IMR-90 (cell line): ENCODE measurements at regions not wholly inside any gene's neighbourhood (a gene's known extent, or its start where the extent isn't known, plus 50 kb on each side); places are given as distances from the start of the nearest gene placed in this dataset.

Source experiments
- ATAC-seq: fragments of 200-7000 bp; cut with Tn5 transposase; 2 replicates; pipeline ENCODE4 v1.9.1; 2020; ENCODE audit warnings: low read depth, mild to moderate bottlenecking, moderate library complexity
- BruUV-seq: library from RNA; stranded (reverse); fragments of 400-500 nt; replicated peaks from 2 replicates; lab custom pipeline; 2021; lab: Mats Ljungman, UMichigan
- CTCF ChIA-PET: fragments of 300-600 bp; formaldehyde crosslinking; extraction: SDS; loops from one replicate; lab custom pipeline; 2021; ENCODE audit warnings: antibody characterized with exemption; lab: Yijun Ruan, JAX
- POLR2A ChIA-PET: fragments of 300-600 bp; sonication (Branson Sonifier 250); formaldehyde crosslinking; loops from one replicate; lab custom pipeline; 2022; ENCODE audit warnings: antibody characterized with exemption; ENCODE audit not compliant: unreplicated experiment; lab: Charles Lee
- DNase-seq: peaks from one replicate; pipeline ENCODE4 v3.0.0; 2013
- H2AFZ ChIP-seq: replicated peaks from 2 replicates; pipeline ENCODE3; 2013; ENCODE audit warnings: low read length, mild to moderate bottlenecking; ENCODE audit not compliant: poor library complexity
- H2AK5ac ChIP-seq: 2 replicates; pipeline ENCODE4 v1.6.1; 2013; ENCODE audit warnings: low read depth, low read length, inconsistent platforms
- H2AK9ac ChIP-seq: replicated peaks from 2 replicates; pipeline ENCODE3; 2013; ENCODE audit warnings: mild to moderate bottlenecking, low read depth, low read length, moderate library complexity; ENCODE audit not compliant: poor library complexity
- H2BK120ac ChIP-seq: 2 replicates; pipeline ENCODE4 v1.6.1; 2013; ENCODE audit warnings: low read depth, low read length, inconsistent platforms
- H2BK15ac ChIP-seq: 3 replicates; pipeline ENCODE4 v1.6.1; 2013; ENCODE audit warnings: low read depth, low read length, inconsistent platforms
- H2BK20ac ChIP-seq: 2 replicates; pipeline ENCODE4 v1.6.1; 2013; ENCODE audit warnings: low read depth, mild to moderate bottlenecking, inconsistent platforms, low read length, moderate library complexity
- H2BK5ac ChIP-seq: 2 replicates; pipeline ENCODE4 v1.6.1; 2013; ENCODE audit warnings: mild to moderate bottlenecking, low read depth, low read length, inconsistent platforms; ENCODE audit not compliant: poor library complexity, severe bottlenecking
- H3K14ac ChIP-seq: replicated peaks from 2 replicates; pipeline ENCODE4 v1.6.1; 2013; ENCODE audit warnings: low read depth, low read length, inconsistent platforms
- H3K18ac ChIP-seq: 2 replicates; pipeline ENCODE4 v1.6.1; 2013; ENCODE audit warnings: low read depth, low read length, control low read depth
- H3K23ac ChIP-seq: 2 replicates; pipeline ENCODE4 v1.6.1; 2013; ENCODE audit warnings: low read depth, low read length, inconsistent platforms
- H3K27ac ChIP-seq: 2 replicates; pipeline ENCODE4 v1.5.1; 2013; ENCODE audit warnings: mild to moderate bottlenecking, control low read depth, low read length; ENCODE audit not compliant: insufficient read depth
- H3K27me3 ChIP-seq: 2 replicates; pipeline ENCODE4 v1.6.1; 2013; ENCODE audit warnings: low read length; ENCODE audit not compliant: control insufficient read depth, insufficient read depth
- H3K36me3 ChIP-seq: 2 replicates; pipeline ENCODE4 v1.6.1; 2013; ENCODE audit warnings: low read length, mixed read lengths; ENCODE audit not compliant: control insufficient read depth, insufficient read depth
- H3K4ac ChIP-seq: 2 replicates; pipeline ENCODE4 v1.6.1; 2013; ENCODE audit warnings: low read depth, low read length, inconsistent platforms
- H3K4me1 ChIP-seq: 2 replicates; pipeline ENCODE4 v1.6.1; 2013; ENCODE audit warnings: low read length, mixed read lengths; ENCODE audit not compliant: control insufficient read depth, insufficient read depth
- H3K4me2 ChIP-seq: 2 replicates; pipeline ENCODE4 v1.6.1; 2013; ENCODE audit warnings: low read depth, mild to moderate bottlenecking, control low read depth, low read length, moderate library complexity
- H3K4me3 ChIP-seq: 2 replicates; pipeline ENCODE4 v1.5.1; 2013; ENCODE audit warnings: low read depth, mild to moderate bottlenecking, control low read depth, low read length, moderate library complexity; ENCODE audit not compliant: insufficient read depth
- H3K56ac ChIP-seq: 2 replicates; pipeline ENCODE4 v1.6.1; 2013; ENCODE audit warnings: low read length, inconsistent platforms; ENCODE audit not compliant: insufficient read depth; ENCODE audit errors: extremely low read depth
- H3K79me1 ChIP-seq, 2 experiments: 2 replicates each; pipeline ENCODE4 v1.6.1; 2013; ENCODE audit warnings: low read length in 2 of 2, inconsistent platforms in 1 of 2, low read depth in 1 of 2
- H3K9ac ChIP-seq: 2 replicates; pipeline ENCODE4 v1.6.1; 2013; ENCODE audit warnings: low read depth, low read length, control low read depth
- H3K9me1 ChIP-seq: 2 replicates; pipeline ENCODE4 v1.6.1; 2013; ENCODE audit warnings: low read length, inconsistent platforms; ENCODE audit not compliant: insufficient read depth
- H3K9me3 ChIP-seq: 2 replicates; pipeline ENCODE4 v1.6.1; 2013; ENCODE audit warnings: low read length; ENCODE audit not compliant: control insufficient read depth, insufficient read depth
- H4K20me1 ChIP-seq: 2 replicates; pipeline ENCODE4 v1.6.1; 2013; ENCODE audit warnings: low read length, inconsistent platforms; ENCODE audit not compliant: insufficient read depth
- H4K5ac ChIP-seq: 2 replicates; pipeline ENCODE4 v1.6.1; 2013; ENCODE audit warnings: mild to moderate bottlenecking, low read depth, low read length, control low read depth
- H4K8ac ChIP-seq, 2 experiments: 2 replicates each; pipeline ENCODE4 v1.6.1; 2013; ENCODE audit warnings: low read depth in 2 of 2, low read length in 2 of 2, control low read depth in 1 of 2, inconsistent platforms in 1 of 2
- H4K91ac ChIP-seq: 2 replicates; pipeline ENCODE4 v1.6.1; 2013; ENCODE audit warnings: low read depth, low read length, inconsistent platforms; ENCODE audit not compliant: insufficient read depth
- BHLHE40 ChIP-seq: fragments of 150-350 bp; IDR thresholded peaks from 2 replicates; pipeline ENCODE4 v1.6.1; 2016; ENCODE audit warnings: mild to moderate bottlenecking, low read depth, low read length
- CTCF ChIP-seq: conservative IDR thresholded peaks from 2 replicates; pipeline ENCODE4 v1.5.1; 2012; ENCODE audit warnings: mild to moderate bottlenecking, low read depth, low read length, improper control_type of control experiment
- FOS ChIP-seq: fragments of 150-350 bp; IDR thresholded peaks from 2 replicates; pipeline ENCODE4 v1.6.1; 2016; ENCODE audit warnings: low read depth, low read length
- MAFK ChIP-seq: IDR thresholded peaks from 2 replicates; pipeline ENCODE4 v1.6.1; 2012; ENCODE audit warnings: low read depth, low read length, improper control_type of control experiment
- MXI1 ChIP-seq: IDR thresholded peaks from 2 replicates; pipeline ENCODE4 v1.6.1; 2012; ENCODE audit warnings: low read depth, mild to moderate bottlenecking, low read length, moderate library complexity, borderline replicate concordance
- NFE2L2 ChIP-seq: fragments of 150-350 bp; IDR thresholded peaks from 2 replicates; pipeline ENCODE4 v1.6.1; 2016; ENCODE audit warnings: low read depth, mild to moderate bottlenecking, low read length
- POLR2A ChIP-seq: IDR thresholded peaks from 2 replicates; pipeline ENCODE4 v1.6.1; 2012; ENCODE audit warnings: mild to moderate bottlenecking, low read depth, low read length
- RCOR1 ChIP-seq: IDR thresholded peaks from 2 replicates; pipeline ENCODE4 v1.6.1; 2012; ENCODE audit warnings: mild to moderate bottlenecking, low read length, improper control_type of control experiment; ENCODE audit not compliant: insufficient replicate concordance
- SMC3 ChIP-seq: fragments of 150-350 bp; IDR thresholded peaks from 2 replicates; pipeline ENCODE4 v1.6.1; 2016; ENCODE audit warnings: low read depth, mild to moderate bottlenecking, antibody characterized with exemption, low read length, moderate library complexity
- WGBS, 2 experiments: methylation state at CpG; one replicate each; pipeline versions ENCODE4 v1.1.5 to v1.1.7; 2013; ENCODE audit warnings: missing lambda C conversion rate in 2 of 2; ENCODE audit not compliant: insufficient read length in 1 of 2; ENCODE audit errors: extremely low coverage in 2 of 2; 5-methylcytosine and 5-hydroxymethylcytosine counted together
- dilution Hi-C: fragments of 300-500 bp; cut with HindIII; formaldehyde crosslinking; loops from one replicate; pipeline ENCODE4 v1.14.3; 2018; ENCODE audit warnings: low sequenced_read_pairs; ENCODE audit not compliant: unreplicated experiment
- in situ Hi-C: fragments of 300-500 bp; cut with MboI; formaldehyde crosslinking; loops from 3 replicates; pipeline ENCODE4 v1.14.3; 2019; ENCODE audit warnings: low sequenced_read_pairs, inconsistent platforms, mixed read lengths
- intact Hi-C: fragments of 100-400 bp; cut with micrococcal nuclease; formaldehyde crosslinking; loops from 2 replicates; pipeline ENCODE4 v1.10.0; 2022
- TF ChIP-seq, protein P1 (sequence below): fragments of 150-350 bp; IDR thresholded peaks from 2 replicates; pipeline ENCODE4 v1.6.1; 2016; ENCODE audit warnings: low read depth, mild to moderate bottlenecking, low read length, moderate library complexity, borderline replicate concordance

DNA sequence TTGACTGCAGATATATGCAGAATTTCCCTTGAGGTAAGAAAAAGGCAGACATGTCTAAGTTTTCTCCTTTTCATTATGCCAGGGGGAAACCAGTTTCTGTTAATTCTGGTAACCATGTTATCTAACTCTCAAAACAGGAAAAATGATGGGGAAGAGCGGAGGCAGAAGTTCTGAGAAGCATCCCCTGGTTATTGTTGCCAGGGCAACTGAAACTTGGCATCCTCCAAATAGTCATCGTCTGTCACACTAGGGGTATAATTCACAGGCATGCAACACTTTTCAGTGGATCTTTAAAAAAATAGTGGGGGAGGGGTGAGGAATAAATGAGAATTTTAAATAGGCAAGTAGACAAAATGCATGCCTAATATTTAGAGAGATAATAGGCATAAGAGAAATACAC is 715.3 kb upstream of the CXADR start:
- no peak overlapping the region for H2BK5ac ChIP-seq
- H3K9me3 ChIP-seq, result no peaks in the 10 kb centered on the region
- no peaks in the 10 kb centered on the region for H4K20me1 ChIP-seq
- no peaks in the 10 kb centered on the region for H3K27me3 ChIP-seq
- H2AK5ac ChIP-seq, result no peak overlapping the region
- intact Hi-C loops (no loop called here), in situ Hi-C loops (no loop called here), dilution Hi-C loops (no loop called here)
- ChIA-PET POLR2A (no interaction called here), CTCF (interaction anchor here (1.0 kb wide), 1 partner anchor 12 kb away, joined by 3 read pairs; no protein-coding TSS in a partner anchor)
- H3K4me1 ChIP-seq, result peaks cover 2% of the 10 kb centered on the region; the same call in 1 of the 2 replicates
- H2AK9ac ChIP-seq, result no peak overlapping the region
- H3K56ac ChIP-seq, result no peak overlapping the region
- no peaks in the 10 kb centered on the region for H3K79me1 ChIP-seq
- no peak overlapping the region for H3K4ac ChIP-seq
- no peak overlapping the region for H2BK15ac ChIP-seq
- no peak overlapping the region for H4K91ac ChIP-seq
- H3K14ac ChIP-seq, result no peak overlapping the region
- H4K8ac ChIP-seq, result no peak overlapping the region
- no peak overlapping the region for H2BK20ac ChIP-seq
- no peak for TF ChIP-seq BHLHE40
- TF ChIP-seq FOS, result no peak
- no peak for TF ChIP-seq CTCF
- TF ChIP-seq, protein P1, sequence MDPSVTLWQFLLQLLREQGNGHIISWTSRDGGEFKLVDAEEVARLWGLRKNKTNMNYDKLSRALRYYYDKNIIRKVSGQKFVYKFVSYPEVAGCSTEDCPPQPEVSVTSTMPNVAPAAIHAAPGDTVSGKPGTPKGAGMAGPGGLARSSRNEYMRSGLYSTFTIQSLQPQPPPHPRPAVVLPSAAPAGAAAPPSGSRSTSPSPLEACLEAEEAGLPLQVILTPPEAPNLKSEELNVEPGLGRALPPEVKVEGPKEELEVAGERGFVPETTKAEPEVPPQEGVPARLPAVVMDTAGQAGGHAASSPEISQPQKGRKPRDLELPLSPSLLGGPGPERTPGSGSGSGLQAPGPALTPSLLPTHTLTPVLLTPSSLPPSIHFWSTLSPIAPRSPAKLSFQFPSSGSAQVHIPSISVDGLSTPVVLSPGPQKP, result no peak
- TF ChIP-seq SMC3, result no peak
- TF ChIP-seq POLR2A, result no peak
- no peak for TF ChIP-seq RCOR1
- no peak for TF ChIP-seq NFE2L2
- no peak for TF ChIP-seq MAFK
- no peak for TF ChIP-seq MXI1
- no peak overlapping the region for H3K9ac ChIP-seq
- no CpG with 5 or more reads among the region's 2 CpGs for WGBS, 2 experiments
- H3K4me2 ChIP-seq, result no peak overlapping the region
- BruUV-seq, result no TSS peak
- H3K36me3 ChIP-seq, result no peaks in the 10 kb centered on the region
- H2BK120ac ChIP-seq, result no peak overlapping the region
- no peaks in the 10 kb centered on the region for H3K9me1 ChIP-seq
- H3K4me3 ChIP-seq, result no peak overlapping the region
- DNase-seq (no peak), ATAC-seq (no peak)
- no peak overlapping the region for H3K23ac ChIP-seq
- no peak overlapping the region for H3K18ac ChIP-seq
- no peak overlapping the region for H3K27ac ChIP-seq
- no peak overlapping the region for H2AFZ ChIP-seq
- H4K5ac ChIP-seq, result no peak overlapping the region
